ENCODE measurements at regions not wholly inside any gene's neighbourhood (a gene's known extent, or its start where the extent isn't known, plus 50 kb on each side); places are given as distances from the start of the nearest gene placed in this dataset.

- Mint-ChIP-seq H3K4me1 (ENCODE audit: low read depth) (peaks cover 19% of the 10 kb centered on the region), H3K9me3 (ENCODE audit: low read depth) (peaks cover 9% of the 10 kb centered on the region), H3K27me3 (ENCODE audit: low read depth) (no peaks in the 10 kb centered on the region), H3K27ac (ENCODE audit: unreplicated experiment) (no peak overlapping the region), H3K36me3 (ENCODE audit: low read depth) (peaks cover 2% of the 10 kb centered on the region), H3K4me3 (ENCODE audit: unreplicated experiment) (no peak overlapping the region)
- peak; percentile 87 for DNase-seq (ENCODE audit: low spot score)
- TF ChIP-seq CTCF (IDR thresholded peaks at IDR 0.05), result no peak
Measured at GRCh38 chr18:11432360-11432811, 177.0 kb upstream of the SLC35G4 start.

- DNase-seq (ENCODE audit: low spot score), result no peak
- H3K9me3 Mint-ChIP-seq (ENCODE audit: low read depth), result peaks cover 2% of the 10 kb centered on the region
- H3K27me3 Mint-ChIP-seq (ENCODE audit: low read depth), result no peaks in the 10 kb centered on the region
- no peak overlapping the region for H3K27ac Mint-ChIP-seq (ENCODE audit: unreplicated experiment)
- TF ChIP-seq CTCF (IDR thresholded peaks at IDR 0.05), result no peak
- H3K4me3 Mint-ChIP-seq (ENCODE audit: unreplicated experiment), result no peak overlapping the region
- peaks cover 23% of the 10 kb centered on the region for H3K4me1 Mint-ChIP-seq (ENCODE audit: low read depth)
- H3K36me3 Mint-ChIP-seq (ENCODE audit: low read depth), result no peaks in the 10 kb centered on the region
Measured at GRCh38 chr18:11429876-11430275, 179.5 kb upstream of the SLC35G4 start.

- Mint-ChIP-seq H3K9me3 (ENCODE audit: low read depth) (peaks cover 2% of the 10 kb centered on the region), H3K27me3 (ENCODE audit: low read depth) (no peaks in the 10 kb centered on the region), H3K4me1 (ENCODE audit: low read depth) (peaks cover 30% of the 10 kb centered on the region), H3K4me3 (ENCODE audit: unreplicated experiment) (no peak overlapping the region), H3K27ac (ENCODE audit: unreplicated experiment) (peak overlapping the region; percentile 97), H3K36me3 (ENCODE audit: low read depth) (no peaks in the 10 kb centered on the region)
- DNase-seq (ENCODE audit: low spot score), result no peak
- TF ChIP-seq CTCF (IDR thresholded peaks at IDR 0.05), result no peak
Measured at GRCh38 chr18:11425211-11425610, 184.2 kb upstream of the SLC35G4 start.

- H3K4me3 Mint-ChIP-seq (ENCODE audit: unreplicated experiment), result no peak overlapping the region
- TF ChIP-seq CTCF (IDR thresholded peaks at IDR 0.05), result no peak
- H3K27ac Mint-ChIP-seq (ENCODE audit: unreplicated experiment), result no peak overlapping the region
- H3K9me3 Mint-ChIP-seq (ENCODE audit: low read depth), result no peaks in the 10 kb centered on the region
- H3K36me3 Mint-ChIP-seq (ENCODE audit: low read depth), result no peaks in the 10 kb centered on the region
- no peak for DNase-seq (ENCODE audit: low spot score)
- H3K4me1 Mint-ChIP-seq (ENCODE audit: low read depth), result peaks cover 7% of the 10 kb centered on the region
- no peaks in the 10 kb centered on the region for H3K27me3 Mint-ChIP-seq (ENCODE audit: low read depth)
Measured at GRCh38 chr18:11419338-11419737, 190.1 kb upstream of the SLC35G4 start.

GRCh38 chr18:11412811-11413210, 196.6 kb upstream of the SLC35G4 start:
- no peak for DNase-seq (ENCODE audit: low spot score)
- TF ChIP-seq CTCF (IDR thresholded peaks at IDR 0.05), result no peak
- Mint-ChIP-seq H3K36me3 (ENCODE audit: low read depth) (no peaks in the 10 kb centered on the region), H3K9me3 (ENCODE audit: low read depth) (no peaks in the 10 kb centered on the region), H3K4me1 (ENCODE audit: low read depth) (peaks cover 19% of the 10 kb centered on the region), H3K4me3 (ENCODE audit: unreplicated experiment) (no peak overlapping the region), H3K27me3 (ENCODE audit: low read depth) (no peaks in the 10 kb centered on the region), H3K27ac (ENCODE audit: unreplicated experiment) (no peak overlapping the region)

Measured in chondrocyte (in vitro differentiated cells).